ENCODE measurements at regions not wholly inside any gene's neighbourhood (a gene's known extent, or its start where the extent isn't known, plus 50 kb on each side); places are given as distances from the start of the nearest gene placed in this dataset.

DNA sequence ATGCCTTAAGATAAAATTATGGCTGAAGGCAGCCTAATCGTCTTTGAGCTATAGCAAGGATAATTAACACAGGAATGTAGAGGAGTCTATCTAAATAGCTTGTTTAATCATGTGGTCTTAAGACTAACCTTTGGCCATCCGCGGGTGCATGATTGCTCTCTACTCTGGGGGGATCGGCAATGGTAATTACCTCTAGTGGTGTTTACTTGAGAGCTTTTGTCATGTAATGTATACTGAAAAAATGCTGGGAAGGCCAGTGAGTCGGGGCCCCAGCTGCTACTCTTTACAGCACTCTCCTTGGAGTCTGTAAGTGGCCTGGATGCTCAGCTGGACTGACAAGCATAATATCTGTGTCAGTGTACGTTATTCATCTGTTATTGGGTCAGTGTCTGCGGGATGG lies 65.5 kb upstream of the GNPDA2 start:
- Histone ChIP-seq H4K20me1 (ENCODE audit: insufficient read depth, low read length) (no peaks in the 10 kb centered on the region), H2AK9ac (replicated peaks; ENCODE audit: low read depth, low read length, poor library complexity) (no peak overlapping the region), H2BK20ac (ENCODE audit: low read depth, low read length) (no peak overlapping the region), H3K9me3 (ENCODE audit: control insufficient read depth, insufficient read depth, low read length) (peaks cover 5% of the 10 kb centered on the region; the same call in 1 of the 2 replicates), H3K4ac (ENCODE audit: low read depth, low read length) (no peak overlapping the region), H2BK5ac (ENCODE audit: low read depth, low read length, poor library complexity, severe bottlenecking) (no peak overlapping the region), H4K5ac (ENCODE audit: low read depth, low read length) (no peak overlapping the region), H3K27ac (ENCODE audit: insufficient read depth, low read length) (no peak overlapping the region), H3K14ac (replicated peaks; ENCODE audit: low read depth, low read length) (no peak overlapping the region), H2BK15ac (ENCODE audit: low read depth, low read length) (no peak overlapping the region), H3K4me1 (ENCODE audit: control insufficient read depth, insufficient read depth, low read length) (no peaks in the 10 kb centered on the region), H3K56ac (ENCODE audit: extremely low read depth, insufficient read depth, low read length) (no peak overlapping the region), H3K79me1 (ENCODE audit: low read depth in 1 of 2, low read length in 2 of 2) (no peaks in the 10 kb centered on the region), H2BK120ac (ENCODE audit: low read depth, low read length) (no peak overlapping the region), H3K9me1 (ENCODE audit: insufficient read depth, low read length) (no peaks in the 10 kb centered on the region), H3K18ac (ENCODE audit: low read depth, low read length) (no peak overlapping the region), H3K4me2 (ENCODE audit: low read depth, low read length) (no peak overlapping the region), H3K27me3 (ENCODE audit: control insufficient read depth, insufficient read depth, low read length) (no peaks in the 10 kb centered on the region), H2AFZ (replicated peaks; ENCODE audit: low read length, poor library complexity) (no peak overlapping the region), H3K36me3 (ENCODE audit: control insufficient read depth, insufficient read depth, low read length) (no peaks in the 10 kb centered on the region), H4K91ac (ENCODE audit: insufficient read depth, low read depth, low read length) (no peak overlapping the region), H3K23ac (ENCODE audit: low read depth, low read length) (no peak overlapping the region), H4K8ac (ENCODE audit: low read depth in 2 of 2, low read length in 2 of 2) (no peak overlapping the region), H3K9ac (ENCODE audit: low read depth, low read length) (no peak overlapping the region), H2AK5ac (ENCODE audit: low read depth, low read length) (no peak overlapping the region), H3K4me3 (ENCODE audit: insufficient read depth, low read depth, low read length) (no peak overlapping the region)
- dilution Hi-C loops (cut with HindIII; ENCODE audit: low sequenced_read_pairs, unreplicated experiment) = no loop called here
- ChIA-PET CTCF (no interaction called here), POLR2A (ENCODE audit: unreplicated experiment) (no interaction called here)
- WGBS, 2 experiments (ENCODE audit: extremely low coverage in 2 of 2, insufficient read length in 1 of 2) = no CpG with 5 or more reads among the region's 7 CpGs
- intact Hi-C loops (cut with micrococcal nuclease) = no loop called here
- TF ChIP-seq, protein P1, sequence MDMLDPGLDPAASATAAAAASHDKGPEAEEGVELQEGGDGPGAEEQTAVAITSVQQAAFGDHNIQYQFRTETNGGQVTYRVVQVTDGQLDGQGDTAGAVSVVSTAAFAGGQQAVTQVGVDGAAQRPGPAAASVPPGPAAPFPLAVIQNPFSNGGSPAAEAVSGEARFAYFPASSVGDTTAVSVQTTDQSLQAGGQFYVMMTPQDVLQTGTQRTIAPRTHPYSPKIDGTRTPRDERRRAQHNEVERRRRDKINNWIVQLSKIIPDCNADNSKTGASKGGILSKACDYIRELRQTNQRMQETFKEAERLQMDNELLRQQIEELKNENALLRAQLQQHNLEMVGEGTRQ (IDR thresholded peaks at IDR 0.05; ENCODE audit: low read depth, low read length) = no peak
- ATAC-seq (ENCODE audit: low read depth) = no peak
- no TSS peak for BruUV-seq (replicated peaks)
- in situ Hi-C loops (cut with MboI; ENCODE audit: low sequenced_read_pairs) = no loop called here
- no peak for DNase-seq

Data from IMR-90 (cell line).